ENCODE measurements at regions not wholly inside any gene's neighbourhood (a gene's known extent, or its start where the extent isn't known, plus 50 kb on each side); places are given as distances from the start of the nearest gene placed in this dataset.

- no peak for TF ChIP-seq JUN (IDR thresholded peaks at IDR 0.05; ENCODE audit: borderline replicate concordance, low read depth, low read length)
- no peak for TF ChIP-seq JUN (CRISPR knock-in tag; IDR thresholded peaks at IDR 0.05; ENCODE audit: borderline replicate concordance)
- no peak for TF ChIP-seq ELF2 (CRISPR knock-in tag; IDR thresholded peaks at IDR 0.05)
- TF ChIP-seq GTF2E2 (tag; IDR thresholded peaks at IDR 0.05) = no peak
- no peak for TF ChIP-seq MBD2 (IDR thresholded peaks at IDR 0.05; ENCODE audit: borderline replicate concordance, low read depth)
- TF ChIP-seq JUNB (CRISPR knock-in tag; conservative IDR thresholded peaks at IDR 0.05) = no peak
- TF ChIP-seq RFX7 (CRISPR knock-in tag; IDR thresholded peaks at IDR 0.05) = no peak
- TF ChIP-seq SIN3B (IDR thresholded peaks at IDR 0.05; ENCODE audit: low read depth) = no peak
- TF ChIP-seq ZNF280B (CRISPR knock-in tag; IDR thresholded peaks at IDR 0.05) = no peak
- no peak for TF ChIP-seq ARNT (IDR thresholded peaks at IDR 0.05)
- no peak for TF ChIP-seq BCL6 (CRISPR knock-in tag; IDR thresholded peaks at IDR 0.05)
- TF ChIP-seq ZNF398 (CRISPR knock-in tag; IDR thresholded peaks at IDR 0.05) = no peak
- TF ChIP-seq CSDE1 (IDR thresholded peaks at IDR 0.05) = no peak
- TF ChIP-seq ZZZ3 (IDR thresholded peaks at IDR 0.05) = no peak
- no peak for TF ChIP-seq PCBP1 (IDR thresholded peaks at IDR 0.05; ENCODE audit: low read depth, low read length, poor library complexity, severe bottlenecking)
- TF ChIP-seq NCOA2 (IDR thresholded peaks at IDR 0.05; ENCODE audit: partially characterized antibody in 2 of 2) = no peak
- no peak for TF ChIP-seq ETV5 (CRISPR knock-in tag; IDR thresholded peaks at IDR 0.05; ENCODE audit: low read depth)
- no peak for TF ChIP-seq POLR2AphosphoS5 (IDR thresholded peaks at IDR 0.05; ENCODE audit: control insufficient read depth, insufficient read depth, low read depth, low read length)
- TF ChIP-seq TGIF2 (CRISPR knock-in tag; IDR thresholded peaks at IDR 0.05) = no peak
- no peak for TF ChIP-seq KAT8 (IDR thresholded peaks at IDR 0.05; ENCODE audit: low read depth)
- peak; percentile 25 for TF ChIP-seq ARID1B (IDR thresholded peaks at IDR 0.05)
- no peak for TF ChIP-seq ZBTB26 (CRISPR knock-in tag; IDR thresholded peaks at IDR 0.05)
- TF ChIP-seq ZBTB7A (IDR thresholded peaks at IDR 0.05; ENCODE audit: borderline replicate concordance, control insufficient read depth, low read depth, low read length) = peak; percentile 9; the same call in 1 of the 2 replicates
- TF ChIP-seq DLX4 (CRISPR knock-in tag; IDR thresholded peaks at IDR 0.05) = no peak
These were observed 53.3 kb upstream of the LAS1L start (continued) for GRCh38 chrX:65587616-65588526.
